Omental fat pad (tissue), 3 donors: ENCODE measurements at regions not wholly inside any gene's neighbourhood (a gene's known extent, or its start where the extent isn't known, plus 50 kb on each side); places are given as distances from the start of the nearest gene placed in this dataset.
A peak's percentile ranks its signal among the peaks of the same experiment; 100 is the strongest.

Experiments used
- ATAC-seq: fragments of 150-250 bp; one replicate; pipeline ENCODE4 v1.9.1; 2016; ENCODE audit warnings: mild to moderate bottlenecking, moderate library complexity; ENCODE audit not compliant: low FRiP score
- DNase-seq: peaks from one replicate; pipeline ENCODE4 v3.0.0-alpha.2; 2019; ENCODE audit warnings: low spot score
- CTCF ChIP-seq, 3 donors: fragments of 450-650 bp; IDR thresholded peaks; one replicate each; pipeline ENCODE4 v1.5.1; 2016 to 2017; ENCODE audit warnings: antibody characterized with exemption in 3 of 3, mild to moderate bottlenecking in 3 of 3, moderate library complexity in 2 of 3

- DNase-seq (no peak), ATAC-seq (no peak)
- TF ChIP-seq CTCF (IDR thresholded peaks at IDR 0.05), result no peak
These were observed 229.1 kb downstream of the NFATC2 start for GRCh38 chr20:51313358-51313827.

- TF ChIP-seq CTCF (IDR thresholded peaks at IDR 0.05), result no peak
- no peak for DNase-seq
- ATAC-seq, result no peak
These were observed 230.1 kb downstream of the NFATC2 start for GRCh38 chr20:51312480-51312783.

GRCh38 chr20:51311636-51312479 is 230.7 kb downstream of the NFATC2 start:
- ATAC-seq, result no peak

GRCh38 chr20:51310216-51310615 is 232.3 kb downstream of the NFATC2 start:
- ATAC-seq (no peak), DNase-seq (no peak)
- TF ChIP-seq CTCF (IDR thresholded peaks at IDR 0.05), result no peak

More at GRCh38 chr20:51311636-51312479, 230.7 kb downstream of the NFATC2 start:
- DNase-seq, result no peak
- no peak for TF ChIP-seq CTCF (IDR thresholded peaks at IDR 0.05)

- no peak for TF ChIP-seq CTCF (IDR thresholded peaks at IDR 0.05)
- ATAC-seq, result no peak
These were observed 233.4 kb downstream of the NFATC2 start for GRCh38 chr20:51309128-51309527.

GRCh38 chr20:51306521-51307358 is 235.8 kb downstream of the NFATC2 start:
- peak; percentile 64 for DNase-seq
- peak; percentile 87 for ATAC-seq
- TF ChIP-seq CTCF (IDR thresholded peaks at IDR 0.05), result peak in 2 of 3 donors; percentile 25 to 65

More at GRCh38 chr20:51309128-51309527, 233.4 kb downstream of the NFATC2 start:
- DNase-seq, result no peak
